ENCODE measurements at regions not wholly inside any gene's neighbourhood (a gene's known extent, or its start where the extent isn't known, plus 50 kb on each side); places are given as distances from the start of the nearest gene placed in this dataset.

- Histone ChIP-seq H3K27me3 (ENCODE audit: control insufficient read depth, insufficient read depth, low read length) (no peaks in the 10 kb centered on the region), H3K27ac (ENCODE audit: low read depth, low read length) (no peak overlapping the region), H3K4me1 (ENCODE audit: control insufficient read depth, insufficient read depth, low read length) (no peaks in the 10 kb centered on the region), H3K36me3 (ENCODE audit: control insufficient read depth, insufficient read depth, low read length) (no peaks in the 10 kb centered on the region), H3K9ac (ENCODE audit: low read length) (no peak overlapping the region), H3K4me3 (ENCODE audit: low read depth, low read length) (no peak overlapping the region), H3K9me3 (ENCODE audit: control insufficient read depth, insufficient read depth, low read depth, low read length) (peaks cover 43% of the 10 kb centered on the region)
Measured at GRCh38 chr18:76750917-76751890, 71.2 kb upstream of the ZNF236 start.

- no peak overlapping the region for H3K9ac ChIP-seq (ENCODE audit: low read length)
- no peak overlapping the region for H3K4me3 ChIP-seq (ENCODE audit: low read depth, low read length)
- no peak overlapping the region for H3K27ac ChIP-seq (ENCODE audit: low read depth, low read length)
- H3K36me3 ChIP-seq (ENCODE audit: control insufficient read depth, insufficient read depth, low read length): no peaks in the 10 kb centered on the region
- peaks cover 48% of the 10 kb centered on the region for H3K9me3 ChIP-seq (ENCODE audit: control insufficient read depth, insufficient read depth, low read depth, low read length)
- no peaks in the 10 kb centered on the region for H3K4me1 ChIP-seq (ENCODE audit: control insufficient read depth, insufficient read depth, low read length)
- H3K27me3 ChIP-seq (ENCODE audit: control insufficient read depth, insufficient read depth, low read length): no peaks in the 10 kb centered on the region
Measured at GRCh38 chr18:76750269-76750668, 72.1 kb upstream of the ZNF236 start.

- H3K27ac ChIP-seq (ENCODE audit: low read depth, low read length): no peak overlapping the region
- H3K4me1 ChIP-seq (ENCODE audit: control insufficient read depth, insufficient read depth, low read length): no peaks in the 10 kb centered on the region
- H3K4me3 ChIP-seq (ENCODE audit: low read depth, low read length): no peak overlapping the region
- no peak overlapping the region for H3K9ac ChIP-seq (ENCODE audit: low read length)
- H3K9me3 ChIP-seq (ENCODE audit: control insufficient read depth, insufficient read depth, low read depth, low read length): peaks cover 45% of the 10 kb centered on the region
- H3K27me3 ChIP-seq (ENCODE audit: control insufficient read depth, insufficient read depth, low read length): no peaks in the 10 kb centered on the region
- no peaks in the 10 kb centered on the region for H3K36me3 ChIP-seq (ENCODE audit: control insufficient read depth, insufficient read depth, low read length)
Measured at GRCh38 chr18:76747676-76748075, 74.7 kb upstream of the ZNF236 start.

DNA sequence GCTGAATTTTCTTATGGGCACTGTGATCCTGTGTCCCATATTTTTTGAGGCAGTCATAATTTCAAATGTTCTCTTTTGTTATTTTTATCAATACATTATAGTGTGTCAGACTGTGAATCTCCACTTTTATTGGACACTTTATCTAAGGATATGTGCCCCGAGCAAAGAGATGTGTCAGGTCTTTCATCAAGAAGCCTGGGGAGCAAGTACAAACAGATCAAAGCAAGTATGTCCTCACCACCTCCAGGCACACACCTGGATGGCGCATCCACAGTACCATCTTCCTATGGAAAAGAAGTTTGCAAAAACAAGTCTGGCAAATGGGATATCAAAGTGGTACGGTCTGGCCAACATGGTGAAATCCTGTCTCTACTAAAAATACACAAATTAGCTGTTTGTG, 81.0 kb upstream of the ZNF236 start:
- Histone ChIP-seq H3K4me1 (ENCODE audit: control insufficient read depth, insufficient read depth, low read length) (no peaks in the 10 kb centered on the region), H3K27me3 (ENCODE audit: control insufficient read depth, insufficient read depth, low read length) (no peaks in the 10 kb centered on the region), H3K27ac (ENCODE audit: low read depth, low read length) (no peak overlapping the region)

GRCh38 chr18:76736309-76736708, 86.0 kb upstream of the ZNF236 start:
- Histone ChIP-seq H3K4me3 (ENCODE audit: low read depth, low read length) (no peak overlapping the region), H3K9me3 (ENCODE audit: control insufficient read depth, insufficient read depth, low read depth, low read length) (no peaks in the 10 kb centered on the region), H3K27me3 (ENCODE audit: control insufficient read depth, insufficient read depth, low read length) (no peaks in the 10 kb centered on the region), H3K4me1 (ENCODE audit: control insufficient read depth, insufficient read depth, low read length) (peaks cover 5% of the 10 kb centered on the region; the same call in 1 of the 2 replicates), H3K27ac (ENCODE audit: low read depth, low read length) (no peak overlapping the region), H3K36me3 (ENCODE audit: control insufficient read depth, insufficient read depth, low read length) (no peaks in the 10 kb centered on the region), H3K9ac (ENCODE audit: low read length) (no peak overlapping the region)

More for the DNA sequence above, 81.0 kb upstream of the ZNF236 start:
- H3K4me3 ChIP-seq (ENCODE audit: low read depth, low read length): no peak overlapping the region
- H3K36me3 ChIP-seq (ENCODE audit: control insufficient read depth, insufficient read depth, low read length): no peaks in the 10 kb centered on the region
- H3K9me3 ChIP-seq (ENCODE audit: control insufficient read depth, insufficient read depth, low read depth, low read length): peaks cover 8% of the 10 kb centered on the region
- no peak overlapping the region for H3K9ac ChIP-seq (ENCODE audit: low read length)

DNA sequence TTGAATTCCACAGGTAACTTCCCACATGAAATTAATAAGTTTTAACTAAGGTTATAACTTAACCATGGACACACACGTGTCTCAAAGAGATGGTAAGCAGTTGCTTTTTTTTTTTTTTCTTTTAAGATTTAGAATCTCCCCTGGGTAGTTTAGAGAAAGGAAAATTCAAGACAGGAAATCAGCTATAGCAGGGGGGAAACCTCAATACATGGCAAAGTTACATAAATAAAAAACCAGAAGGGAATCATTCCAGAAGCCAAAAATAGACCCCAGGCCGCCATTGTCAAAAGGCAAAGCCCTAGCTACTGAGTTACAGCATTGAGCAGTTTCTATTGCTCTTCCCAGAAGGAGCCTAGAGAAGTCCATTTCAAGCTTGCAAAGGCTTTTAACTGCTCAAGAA, 91.5 kb upstream of the ZNF236 start:
- Histone ChIP-seq H3K36me3 (ENCODE audit: control insufficient read depth, insufficient read depth, low read length) (no peaks in the 10 kb centered on the region), H3K9ac (ENCODE audit: low read length) (no peak overlapping the region), H3K4me1 (ENCODE audit: control insufficient read depth, insufficient read depth, low read length) (peaks cover 5% of the 10 kb centered on the region; the same call in 1 of the 2 replicates), H3K9me3 (ENCODE audit: control insufficient read depth, insufficient read depth, low read depth, low read length) (peaks cover 18% of the 10 kb centered on the region), H3K27ac (ENCODE audit: low read depth, low read length) (no peak overlapping the region), H3K4me3 (ENCODE audit: low read depth, low read length) (no peak overlapping the region), H3K27me3 (ENCODE audit: control insufficient read depth, insufficient read depth, low read length) (no peaks in the 10 kb centered on the region)

GRCh38 chr18:76727589-76727988, 94.8 kb upstream of the ZNF236 start:
- Histone ChIP-seq H3K4me1 (ENCODE audit: control insufficient read depth, insufficient read depth, low read length) (peaks cover under 1% of the 10 kb centered on the region; the same call in 1 of the 2 replicates), H3K9ac (ENCODE audit: low read length) (no peak overlapping the region), H3K27ac (ENCODE audit: low read depth, low read length) (no peak overlapping the region), H3K27me3 (ENCODE audit: control insufficient read depth, insufficient read depth, low read length) (no peaks in the 10 kb centered on the region), H3K36me3 (ENCODE audit: control insufficient read depth, insufficient read depth, low read length) (no peaks in the 10 kb centered on the region), H3K4me3 (ENCODE audit: low read depth, low read length) (no peak overlapping the region), H3K9me3 (ENCODE audit: control insufficient read depth, insufficient read depth, low read depth, low read length) (peaks cover 24% of the 10 kb centered on the region)

GRCh38 chr18:76725445-76725844, 96.9 kb upstream of the ZNF236 start:
- Histone ChIP-seq H3K27ac (ENCODE audit: low read depth, low read length) (no peak overlapping the region), H3K4me1 (ENCODE audit: control insufficient read depth, insufficient read depth, low read length) (no peaks in the 10 kb centered on the region), H3K4me3 (ENCODE audit: low read depth, low read length) (no peak overlapping the region), H3K36me3 (ENCODE audit: control insufficient read depth, insufficient read depth, low read length) (no peaks in the 10 kb centered on the region), H3K27me3 (ENCODE audit: control insufficient read depth, insufficient read depth, low read length) (no peaks in the 10 kb centered on the region), H3K9ac (ENCODE audit: low read length) (no peak overlapping the region), H3K9me3 (ENCODE audit: control insufficient read depth, insufficient read depth, low read depth, low read length) (peaks cover 24% of the 10 kb centered on the region)

DNA sequence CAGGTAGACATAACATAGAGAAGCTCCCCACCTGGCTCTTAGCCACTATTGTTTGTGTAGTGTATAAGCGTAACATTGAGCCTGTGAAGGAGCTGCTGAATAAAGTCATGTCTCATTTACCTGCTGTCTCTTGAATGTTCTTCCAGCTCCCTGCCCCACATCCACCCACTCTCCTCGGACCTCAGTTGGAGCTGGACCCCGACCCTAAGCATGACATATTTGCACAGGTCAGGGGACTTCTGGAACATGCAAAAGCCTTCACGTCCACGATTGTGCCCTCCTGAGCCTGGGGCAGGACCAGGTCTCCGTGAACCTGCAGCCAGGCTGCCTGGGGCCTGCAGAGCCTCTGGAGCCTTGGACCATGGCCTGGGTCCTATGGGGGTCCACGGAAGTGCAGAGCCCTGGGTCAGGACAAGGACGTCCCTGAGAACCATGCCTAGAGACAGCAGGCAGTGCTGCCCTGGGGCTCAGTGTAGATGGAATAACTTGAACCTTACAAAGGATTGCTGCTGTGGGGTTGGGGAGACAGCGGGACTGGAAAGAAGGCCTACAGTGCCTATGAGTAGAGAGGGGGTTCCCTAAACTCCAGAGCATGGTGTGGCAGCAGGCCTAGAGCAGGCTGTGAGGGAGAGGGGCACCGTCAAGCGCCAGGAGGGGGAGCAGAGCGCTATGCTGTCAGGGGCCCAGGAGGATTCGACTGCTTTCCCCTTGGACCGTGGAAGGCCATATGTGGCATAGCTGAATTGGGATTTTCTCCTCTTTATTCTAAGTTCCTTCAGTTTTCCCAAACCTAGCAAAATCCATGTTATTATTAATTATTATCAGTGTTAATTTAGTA, 99.9 kb upstream of the ZNF236 start:
- peaks cover 11% of the 10 kb centered on the region for H3K9me3 ChIP-seq (ENCODE audit: control insufficient read depth, insufficient read depth, low read depth, low read length)
- no peak overlapping the region for H3K4me3 ChIP-seq (ENCODE audit: low read depth, low read length)
- no peak overlapping the region for H3K27ac ChIP-seq (ENCODE audit: low read depth, low read length)
- no peaks in the 10 kb centered on the region for H3K27me3 ChIP-seq (ENCODE audit: control insufficient read depth, insufficient read depth, low read length)
- H3K36me3 ChIP-seq (ENCODE audit: control insufficient read depth, insufficient read depth, low read length): no peaks in the 10 kb centered on the region
- H3K4me1 ChIP-seq (ENCODE audit: control insufficient read depth, insufficient read depth, low read length): no peaks in the 10 kb centered on the region
- H3K9ac ChIP-seq (ENCODE audit: low read length): no peak overlapping the region

DNA sequence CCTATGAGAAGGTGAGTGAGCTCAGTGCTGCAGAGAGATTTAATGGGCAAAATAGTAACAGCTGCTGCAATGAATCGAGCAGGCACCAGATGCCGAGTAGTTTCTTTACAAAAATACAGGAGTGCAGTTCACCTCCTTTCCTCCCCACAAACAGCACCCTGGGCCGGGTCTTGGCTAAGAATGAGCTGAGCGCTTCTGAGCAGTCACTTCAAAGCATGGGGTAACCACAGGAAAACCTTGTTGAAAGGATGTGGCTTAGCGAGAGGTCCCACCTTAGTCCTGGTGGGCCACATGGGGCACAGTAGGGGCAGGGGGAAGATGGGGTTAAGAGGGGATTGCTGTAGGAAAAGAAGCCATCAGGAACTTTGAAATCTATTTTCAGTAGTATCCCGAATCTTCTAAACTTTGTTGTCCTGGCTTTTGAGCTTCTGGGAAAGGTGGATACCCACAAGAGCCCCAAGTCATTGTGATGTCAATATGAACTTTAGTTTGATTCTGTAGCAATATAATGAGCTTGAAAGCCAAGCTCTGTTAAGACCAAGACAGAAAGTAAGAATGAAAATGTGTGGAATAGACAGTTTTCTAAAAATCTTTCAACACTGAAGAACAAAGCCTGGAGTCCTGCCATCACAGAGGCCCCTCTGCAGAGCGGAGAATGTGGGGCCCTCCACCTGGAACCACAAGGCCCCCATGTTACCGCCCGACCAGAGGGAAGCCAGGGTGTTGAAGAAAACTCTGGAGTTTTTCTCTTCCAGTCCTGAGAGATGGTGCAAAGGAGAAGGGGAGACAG, 101.0 kb upstream of the ZNF236 start:
- H3K27ac ChIP-seq (ENCODE audit: low read depth, low read length): no peak overlapping the region
- peaks cover 11% of the 10 kb centered on the region for H3K9me3 ChIP-seq (ENCODE audit: control insufficient read depth, insufficient read depth, low read depth, low read length)
- no peak overlapping the region for H3K4me3 ChIP-seq (ENCODE audit: low read depth, low read length)
- H3K4me1 ChIP-seq (ENCODE audit: control insufficient read depth, insufficient read depth, low read length): no peaks in the 10 kb centered on the region
- H3K27me3 ChIP-seq (ENCODE audit: control insufficient read depth, insufficient read depth, low read length): no peaks in the 10 kb centered on the region
- no peak overlapping the region for H3K9ac ChIP-seq (ENCODE audit: low read length)
- no peaks in the 10 kb centered on the region for H3K36me3 ChIP-seq (ENCODE audit: control insufficient read depth, insufficient read depth, low read length)
